GM18517 (cell line): ENCODE measurements at regions not wholly inside any gene's neighbourhood (a gene's known extent, or its start where the extent isn't known, plus 50 kb on each side); places are given as distances from the start of the nearest gene placed in this dataset.
"Not testable (repeated sequence)": the region's sequence is repeated elsewhere in the genome, so short reads cannot be mapped to it uniquely, and the experiment has no call there.

Experiments
- ATAC-seq: cut with Tn5 transposase; IDR thresholded peaks from one replicate; pipeline ENCODE4 v1.9.1; 2021; ENCODE audit warnings: mild to moderate bottlenecking, moderate library complexity; ENCODE audit not compliant: unreplicated experiment

- ATAC-seq = no peak
These were observed 162.7 kb upstream of the NT5E start for GRCh38 chr6:85287158-85287557.

DNA sequence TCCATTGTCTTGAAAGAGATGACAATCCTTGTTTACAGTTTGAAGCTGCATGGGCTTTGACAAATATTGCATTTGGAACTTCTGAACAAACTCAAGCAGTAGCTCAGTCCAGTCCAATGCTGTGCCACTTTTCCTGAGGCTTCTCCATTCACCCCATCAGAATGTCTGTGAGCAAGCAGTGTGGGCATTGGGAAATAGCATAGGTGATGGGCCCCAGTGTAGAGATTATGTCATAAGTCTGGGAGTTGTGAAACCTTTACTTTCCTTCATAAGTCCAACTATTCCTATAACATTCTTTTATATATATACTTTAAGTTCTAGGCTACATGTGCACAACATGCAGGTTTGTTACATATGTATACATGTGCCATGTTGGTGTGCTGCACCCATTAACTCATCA lies 163.4 kb upstream of the NT5E start:
- ATAC-seq = not testable (repeated sequence)

DNA sequence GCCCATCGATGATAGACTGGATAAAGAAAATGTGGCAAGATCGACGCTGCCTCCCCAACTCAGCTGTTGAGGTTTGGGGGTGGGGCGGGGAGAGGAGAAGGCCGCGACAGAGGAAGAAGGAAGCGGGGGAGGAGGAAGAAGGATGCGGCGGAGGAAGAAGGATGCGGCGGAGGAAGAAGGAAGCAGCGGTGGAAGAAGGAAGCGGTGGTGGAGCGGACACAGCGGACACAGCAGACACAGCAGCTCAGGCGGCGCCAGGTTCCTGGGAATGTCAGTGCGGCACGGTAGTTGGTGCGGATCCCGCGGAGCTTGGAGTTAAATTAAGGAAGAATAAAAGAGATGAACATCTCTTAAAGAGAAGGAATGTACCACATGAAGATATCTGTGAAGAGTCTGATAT lies 163.9 kb upstream of the NT5E start:
- no peak for ATAC-seq

DNA sequence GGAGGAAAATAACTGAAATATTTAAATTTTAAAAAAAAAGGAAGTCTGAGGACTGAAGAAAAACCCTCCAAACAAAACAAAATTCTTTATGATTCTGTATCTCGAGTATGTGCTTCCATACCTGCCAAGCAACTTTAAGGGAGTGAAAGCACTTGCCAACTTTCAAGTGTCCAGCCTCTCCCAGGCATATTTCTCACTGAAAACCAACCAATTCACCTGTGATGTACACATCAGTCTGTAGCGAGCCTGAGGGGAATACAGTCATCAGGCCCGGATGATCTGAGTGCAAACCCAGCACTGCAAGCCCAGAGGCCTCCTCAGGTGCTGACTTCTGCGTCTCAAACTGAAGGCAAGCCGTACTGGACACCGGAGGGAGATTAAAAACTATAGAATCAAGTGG lies 164.8 kb upstream of the NT5E start:
- no peak for ATAC-seq

DNA sequence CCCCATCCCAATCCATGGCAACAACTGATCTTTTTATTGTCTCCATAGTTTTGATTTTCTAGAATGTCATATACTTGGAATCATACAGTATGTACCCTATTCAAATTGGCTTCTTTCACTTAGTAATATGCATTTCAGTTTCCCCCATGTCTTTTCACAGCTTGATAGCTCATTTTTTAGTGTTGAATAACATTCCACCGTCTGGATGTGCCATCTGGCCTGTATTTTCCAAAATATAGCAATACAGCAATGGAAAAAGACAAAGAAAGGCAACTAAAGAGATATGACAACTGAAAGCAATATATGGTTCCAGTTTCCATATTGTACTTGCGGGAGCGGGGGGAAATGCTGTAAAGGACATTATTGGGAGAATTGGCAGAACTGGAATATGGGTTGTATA lies 166.4 kb upstream of the NT5E start:
- ATAC-seq = no peak

DNA sequence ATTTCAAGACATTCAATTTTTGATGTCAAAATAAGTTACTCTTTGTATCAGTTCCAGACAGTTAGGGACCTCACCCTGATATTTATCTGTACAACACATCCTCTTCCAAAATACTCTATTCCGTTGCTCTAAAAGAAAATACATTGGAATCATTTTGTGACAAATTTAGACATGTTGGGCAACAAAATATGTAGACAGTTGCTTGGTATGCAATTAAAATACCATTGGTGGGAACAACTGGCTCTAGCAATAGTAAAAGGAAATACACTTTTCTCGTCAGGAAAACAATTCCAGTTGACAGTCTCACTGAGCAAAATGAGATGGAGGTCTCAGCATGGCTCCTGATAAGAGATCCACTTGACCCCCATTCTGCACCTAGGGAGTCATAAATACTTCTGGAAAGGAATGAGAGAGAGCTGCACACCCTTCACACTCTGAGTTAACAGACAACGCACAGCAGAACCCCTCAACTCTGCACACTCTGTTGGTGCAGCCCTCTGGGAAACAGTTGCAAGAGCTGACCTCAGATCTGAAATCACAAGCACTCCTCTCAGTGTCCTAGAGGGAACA lies 171.3 kb upstream of the NT5E start:
- ATAC-seq = no peak

DNA sequence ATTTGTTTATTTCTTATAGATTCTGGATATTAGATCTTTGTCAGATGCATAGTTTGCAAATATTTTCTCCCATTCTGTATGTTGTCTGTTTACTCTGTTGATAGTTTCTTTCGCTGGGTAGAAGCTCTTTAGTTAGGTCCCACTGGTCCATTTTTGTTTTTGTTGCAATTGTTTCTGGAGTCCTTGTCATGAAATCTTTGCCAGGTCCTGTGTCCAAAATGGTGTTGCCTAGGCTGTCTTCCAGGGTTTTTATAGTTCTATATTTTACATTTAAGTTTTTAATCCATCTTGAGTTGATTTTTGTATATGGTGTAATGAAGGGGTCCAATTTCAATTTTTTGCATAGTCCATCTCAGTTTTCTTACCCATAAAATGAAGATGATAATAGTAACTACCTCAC lies 173.9 kb upstream of the NT5E start:
- ATAC-seq = not testable (repeated sequence)

DNA sequence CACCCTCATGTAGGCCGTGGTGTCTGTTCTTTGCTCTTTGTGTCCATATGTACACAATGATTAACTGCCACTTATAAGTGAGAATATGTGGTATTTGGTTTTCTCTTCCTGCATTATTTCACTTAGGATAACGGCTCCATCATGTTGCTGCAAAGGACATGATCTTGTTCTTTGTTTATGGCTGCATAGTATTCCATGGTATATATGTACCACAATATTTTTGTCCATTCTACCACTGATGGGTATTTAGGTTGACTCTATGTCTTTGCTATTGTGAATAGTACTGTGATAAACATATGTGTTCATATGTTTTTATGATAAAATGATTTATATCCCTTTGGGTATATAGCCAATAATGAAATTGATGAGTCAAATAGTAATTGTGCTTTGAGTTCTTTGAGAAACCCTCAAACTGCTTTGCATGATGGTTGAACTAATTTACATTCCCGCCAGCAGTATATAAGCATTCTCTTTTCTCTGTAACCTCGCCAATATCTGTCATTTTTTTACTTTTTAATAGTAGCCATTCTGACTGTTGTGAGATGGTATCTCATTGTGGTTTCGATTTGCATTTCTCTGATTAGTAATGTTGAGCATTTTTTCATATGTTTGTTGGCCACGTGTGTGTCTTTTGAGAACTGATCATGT lies 174.4 kb upstream of the NT5E start:
- ATAC-seq = no peak

DNA sequence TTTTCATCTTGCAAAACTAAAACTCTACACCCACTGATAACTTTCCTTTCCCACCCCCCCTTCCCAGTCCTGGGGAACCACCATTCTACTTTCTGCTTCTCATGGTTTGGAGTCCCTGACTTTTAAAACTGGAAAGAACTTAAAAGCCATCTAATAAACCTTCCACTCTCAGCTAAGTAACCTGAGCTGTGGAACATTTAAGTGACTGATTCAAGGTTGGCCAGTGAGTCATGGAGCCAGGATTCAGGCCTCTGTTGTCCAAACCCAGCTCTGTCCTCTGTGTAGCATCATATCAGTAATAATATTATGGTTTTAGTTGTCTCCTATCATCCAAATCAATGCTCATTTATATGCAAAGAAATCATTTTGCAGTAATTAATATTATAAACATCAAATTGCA lies 176.0 kb upstream of the NT5E start:
- ATAC-seq = no peak

- ATAC-seq = no peak
These were observed 176.8 kb upstream of the NT5E start for GRCh38 chr6:85273046-85273445.

DNA sequence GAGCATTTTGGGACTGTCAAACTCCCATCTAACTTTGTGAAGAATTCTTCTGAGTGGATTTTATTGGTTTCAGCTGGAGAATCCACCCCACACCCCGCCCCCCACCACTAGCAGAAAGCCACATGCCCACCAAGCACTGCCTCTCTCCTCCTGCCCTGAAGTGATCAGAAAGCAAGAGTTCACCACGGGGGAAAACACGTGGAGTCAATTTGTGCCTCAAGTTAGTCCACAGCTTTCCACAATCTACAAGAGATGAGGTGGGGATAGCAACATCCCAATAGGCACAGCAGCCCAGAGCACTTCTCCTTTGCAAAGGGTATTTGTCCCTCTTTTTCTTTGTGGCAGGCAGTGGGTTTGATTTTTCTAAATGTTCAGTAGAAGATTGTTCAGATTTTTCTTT lies 177.3 kb upstream of the NT5E start:
- ATAC-seq = no peak

- ATAC-seq = no peak
These were observed 187.3 kb upstream of the NT5E start for GRCh38 chr6:85262621-85263020.

GRCh38 chr6:85261271-85261670 lies 188.6 kb upstream of the NT5E start:
- ATAC-seq = no peak

GRCh38 chr6:85255661-85256060 lies 194.2 kb upstream of the NT5E start:
- ATAC-seq = no peak

DNA sequence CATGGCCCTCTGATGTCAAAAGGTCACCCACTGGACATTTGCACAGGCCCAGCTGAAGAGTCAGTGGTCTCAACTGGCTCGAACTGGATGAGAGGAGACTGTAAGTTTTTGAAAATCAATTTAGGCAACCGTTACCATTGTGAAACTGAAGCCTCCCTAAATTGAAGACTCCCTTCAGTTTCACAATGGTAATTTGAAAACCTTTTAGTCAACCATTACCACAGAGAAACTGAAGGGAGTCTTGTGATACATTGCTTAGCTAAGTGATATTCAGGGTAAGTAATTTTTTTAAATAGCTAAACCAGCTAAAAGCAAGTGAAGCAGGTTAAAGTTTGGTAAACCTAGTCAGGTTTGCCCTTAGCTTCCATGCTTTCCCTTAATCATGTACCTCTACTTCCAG lies 197.3 kb upstream of the NT5E start:
- no peak for ATAC-seq

- ATAC-seq = no peak
These were observed 197.8 kb upstream of the NT5E start for GRCh38 chr6:85252085-85252484.

GRCh38 chr6:85251300-85251699 lies 198.6 kb upstream of the NT5E start:
- ATAC-seq = no peak

DNA sequence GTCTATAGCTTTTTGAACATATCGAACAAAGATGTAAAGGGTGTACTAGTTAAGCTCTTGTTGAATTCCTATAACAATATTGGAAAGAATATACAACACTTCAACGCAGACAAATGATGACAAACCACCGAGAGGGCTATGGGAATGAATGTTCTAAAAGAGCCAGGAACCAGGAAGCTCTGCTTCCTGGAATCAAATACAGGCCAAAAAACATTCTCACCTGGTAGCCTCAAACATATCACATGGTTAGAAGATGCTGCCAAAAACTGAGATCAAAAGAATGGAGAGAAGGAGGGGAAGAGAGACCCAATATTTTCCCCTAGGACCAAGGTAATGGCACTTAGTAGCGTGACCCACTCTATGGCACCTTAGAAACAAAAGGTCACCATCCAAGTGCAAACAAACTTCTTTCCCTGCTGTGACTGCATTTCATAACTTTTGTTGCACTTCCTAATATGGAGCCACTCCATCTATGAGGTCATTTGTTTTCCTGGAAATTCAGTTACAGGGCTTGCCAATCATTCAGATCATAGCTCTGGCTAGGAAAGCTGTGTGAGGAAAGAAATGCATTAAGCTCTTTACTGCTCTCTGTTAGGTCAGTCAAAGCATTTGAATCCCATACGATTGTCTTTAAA lies 199.2 kb upstream of the NT5E start:
- no peak for ATAC-seq

GRCh38 chr6:85245004-85245403 lies 204.9 kb upstream of the NT5E start:
- no peak for ATAC-seq

DNA sequence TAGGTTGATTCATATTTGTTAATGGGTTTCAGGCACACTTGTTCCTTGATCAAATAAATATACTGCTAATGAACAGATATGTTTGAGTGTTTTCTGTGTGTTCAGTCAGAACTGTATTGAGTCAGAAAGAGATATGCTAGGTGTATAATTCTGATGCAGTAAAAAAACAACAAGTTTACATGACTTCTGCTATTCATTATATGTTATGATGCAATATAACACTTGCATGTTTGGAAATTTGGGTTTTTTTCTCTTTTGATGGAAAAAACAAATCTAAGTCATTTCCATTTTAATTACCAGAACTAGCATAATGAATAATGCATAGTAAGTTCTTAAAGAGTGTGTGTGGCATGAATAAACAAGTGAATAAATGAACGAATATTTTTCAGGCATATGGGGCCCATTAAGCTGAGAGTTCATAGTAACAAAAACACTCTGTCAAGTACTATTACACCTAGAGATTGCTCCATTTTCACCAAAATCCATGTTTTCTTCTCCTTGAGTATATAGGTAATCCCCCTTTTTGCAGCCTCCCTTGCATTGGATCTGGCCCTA lies 208.3 kb upstream of the NT5E start:
- no peak for ATAC-seq

DNA sequence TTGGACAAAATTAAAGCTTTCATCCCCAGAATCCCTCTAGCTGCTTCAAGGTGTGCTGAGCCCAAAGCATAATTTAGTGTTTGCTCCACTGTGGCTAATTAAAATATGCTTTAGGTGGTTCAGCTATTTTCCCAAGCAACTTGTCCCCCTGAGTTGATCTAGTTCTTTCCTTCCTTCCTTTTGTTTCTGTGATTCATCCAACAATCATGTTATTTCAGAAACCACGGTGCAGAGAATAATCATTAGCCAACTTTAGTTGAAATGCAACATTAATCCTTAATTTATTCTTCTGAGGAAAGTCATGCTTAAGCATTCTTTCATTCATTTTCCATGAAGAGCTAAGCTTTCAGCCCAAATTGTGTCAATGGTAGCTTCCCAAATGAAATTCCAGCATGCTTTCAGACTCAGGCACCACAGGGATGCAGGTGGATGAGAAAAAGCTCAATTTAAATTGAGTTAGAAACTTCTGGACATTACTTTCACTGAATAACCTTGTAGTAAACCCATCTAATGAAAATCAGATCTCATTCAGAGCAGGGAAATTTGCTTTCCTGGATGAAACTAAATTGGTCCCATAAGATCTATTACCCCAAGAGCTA lies 209.0 kb upstream of the NT5E start:
- ATAC-seq = no peak

GRCh38 chr6:85237478-85237877 lies 212.4 kb upstream of the NT5E start:
- no peak for ATAC-seq
